Glutamatergic neuron (in vitro differentiated cells): ENCODE measurements at regions not wholly inside any gene's neighbourhood (a gene's known extent, or its start where the extent isn't known, plus 50 kb on each side); places are given as distances from the start of the nearest gene placed in this dataset.

Source experiments
- DNase-seq: peaks from one replicate; pipeline ENCODE4 v3.0.0; 2022
- H3K27ac Mint-ChIP-seq: one replicate; pipeline ENCODE4 v1.8.0; 2020; ENCODE audit warnings: mild to moderate bottlenecking, mixed read lengths, inconsistent platforms; ENCODE audit not compliant: unreplicated experiment
- H3K27me3 Mint-ChIP-seq: one replicate; pipeline ENCODE4 v1.8.0; 2020; ENCODE audit warnings: mild to moderate bottlenecking, moderate library complexity, mixed read lengths, inconsistent platforms; ENCODE audit not compliant: unreplicated experiment
- H3K36me3 Mint-ChIP-seq: one replicate; pipeline ENCODE4 v1.8.0; 2020; ENCODE audit warnings: mild to moderate bottlenecking, mixed read lengths, inconsistent platforms; ENCODE audit not compliant: unreplicated experiment
- H3K4me1 Mint-ChIP-seq: one replicate; pipeline ENCODE4 v1.8.0; 2020; ENCODE audit warnings: mild to moderate bottlenecking, low read depth, mixed read lengths, inconsistent platforms; ENCODE audit not compliant: unreplicated experiment
- H3K4me3 Mint-ChIP-seq: one replicate; pipeline ENCODE4 v1.8.0; 2020; ENCODE audit warnings: mild to moderate bottlenecking, mixed read lengths, inconsistent platforms; ENCODE audit not compliant: unreplicated experiment
- H3K9me3 Mint-ChIP-seq: one replicate; pipeline ENCODE4 v1.8.0; 2020; ENCODE audit warnings: mild to moderate bottlenecking, moderate library complexity, mixed read lengths, inconsistent platforms; ENCODE audit not compliant: unreplicated experiment
- TF ChIP-seq, protein P1 (sequence below): fragments of 200-600 bp; sonication (generic); IDR thresholded peaks from one replicate; pipeline ENCODE4 v1.5.0; 2021; ENCODE audit not compliant: partially characterized antibody, unreplicated experiment

DNA sequence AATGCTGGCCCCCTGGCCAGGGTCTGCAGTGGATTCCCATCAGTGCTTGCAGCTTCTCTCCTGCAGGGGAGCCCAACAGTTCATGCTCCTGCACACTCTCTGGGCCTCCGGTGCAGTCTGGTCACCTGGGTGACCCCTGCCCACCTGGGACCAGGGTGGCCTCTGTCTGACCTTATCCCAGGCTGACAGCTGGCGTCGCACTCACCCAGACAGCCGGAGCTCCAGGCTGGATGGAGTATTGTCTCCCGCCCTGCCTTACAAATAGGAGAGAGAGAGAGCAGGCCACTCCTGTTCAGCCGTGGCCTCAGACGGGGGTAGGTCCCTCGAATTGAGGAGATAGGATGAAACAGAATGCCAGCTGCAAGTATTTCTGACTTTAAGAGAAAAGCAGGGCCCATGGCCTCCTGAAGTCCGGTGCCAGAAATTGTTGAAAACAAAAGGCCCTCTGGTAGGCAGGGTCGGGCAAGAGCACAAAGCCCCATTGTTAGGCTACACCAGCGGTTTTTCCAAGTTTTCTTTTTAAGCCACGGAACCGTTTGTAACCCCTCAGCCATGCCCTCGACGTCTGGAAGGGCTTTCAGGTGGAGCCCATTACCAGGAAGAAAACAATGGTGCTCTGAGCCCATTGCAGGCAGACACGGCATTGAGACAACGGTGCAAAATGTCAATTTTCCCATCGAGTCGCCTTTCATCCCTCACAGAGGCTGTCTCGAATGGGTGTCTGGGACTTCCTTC lies 258.4 kb downstream of the BCL11A start:
- TF ChIP-seq, protein P1, sequence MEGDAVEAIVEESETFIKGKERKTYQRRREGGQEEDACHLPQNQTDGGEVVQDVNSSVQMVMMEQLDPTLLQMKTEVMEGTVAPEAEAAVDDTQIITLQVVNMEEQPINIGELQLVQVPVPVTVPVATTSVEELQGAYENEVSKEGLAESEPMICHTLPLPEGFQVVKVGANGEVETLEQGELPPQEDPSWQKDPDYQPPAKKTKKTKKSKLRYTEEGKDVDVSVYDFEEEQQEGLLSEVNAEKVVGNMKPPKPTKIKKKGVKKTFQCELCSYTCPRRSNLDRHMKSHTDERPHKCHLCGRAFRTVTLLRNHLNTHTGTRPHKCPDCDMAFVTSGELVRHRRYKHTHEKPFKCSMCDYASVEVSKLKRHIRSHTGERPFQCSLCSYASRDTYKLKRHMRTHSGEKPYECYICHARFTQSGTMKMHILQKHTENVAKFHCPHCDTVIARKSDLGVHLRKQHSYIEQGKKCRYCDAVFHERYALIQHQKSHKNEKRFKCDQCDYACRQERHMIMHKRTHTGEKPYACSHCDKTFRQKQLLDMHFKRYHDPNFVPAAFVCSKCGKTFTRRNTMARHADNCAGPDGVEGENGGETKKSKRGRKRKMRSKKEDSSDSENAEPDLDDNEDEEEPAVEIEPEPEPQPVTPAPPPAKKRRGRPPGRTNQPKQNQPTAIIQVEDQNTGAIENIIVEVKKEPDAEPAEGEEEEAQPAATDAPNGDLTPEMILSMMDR, result no peak
- H3K4me3 Mint-ChIP-seq, result no peak overlapping the region
- no peak overlapping the region for H3K27ac Mint-ChIP-seq
- no peaks in the 10 kb centered on the region for H3K36me3 Mint-ChIP-seq
- H3K4me1 Mint-ChIP-seq, result peaks cover 2% of the 10 kb centered on the region
- peaks cover 2% of the 10 kb centered on the region for H3K9me3 Mint-ChIP-seq
- no peaks in the 10 kb centered on the region for H3K27me3 Mint-ChIP-seq
- peak; percentile 32 for DNase-seq

DNA sequence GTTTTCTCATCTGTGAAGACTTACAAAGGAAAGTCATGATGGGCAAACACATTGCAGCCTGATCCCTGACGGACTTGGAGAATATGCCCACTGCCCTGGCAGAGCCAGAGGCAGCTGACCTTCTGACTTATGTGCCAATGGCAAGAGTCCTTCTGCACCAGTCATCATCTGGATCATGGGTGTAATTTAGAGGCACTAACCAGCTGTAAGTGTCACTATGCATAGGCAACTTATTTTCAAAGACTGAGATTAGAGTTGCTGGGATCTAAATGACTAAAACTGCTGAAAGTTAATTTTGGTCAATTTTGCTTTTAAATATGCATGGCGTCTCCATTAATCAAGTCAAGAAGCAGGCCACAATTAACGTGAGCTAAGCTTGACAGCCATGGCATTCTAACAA lies 261.2 kb downstream of the BCL11A start:
- TF ChIP-seq, protein P1, result no peak
- H3K4me1 Mint-ChIP-seq, result peaks cover 2% of the 10 kb centered on the region
- H3K27me3 Mint-ChIP-seq, result no peaks in the 10 kb centered on the region
- H3K36me3 Mint-ChIP-seq, result no peaks in the 10 kb centered on the region
- H3K4me3 Mint-ChIP-seq, result no peak overlapping the region
- H3K9me3 Mint-ChIP-seq, result peaks cover 2% of the 10 kb centered on the region
- H3K27ac Mint-ChIP-seq, result no peak overlapping the region
- DNase-seq, result no peak

DNA sequence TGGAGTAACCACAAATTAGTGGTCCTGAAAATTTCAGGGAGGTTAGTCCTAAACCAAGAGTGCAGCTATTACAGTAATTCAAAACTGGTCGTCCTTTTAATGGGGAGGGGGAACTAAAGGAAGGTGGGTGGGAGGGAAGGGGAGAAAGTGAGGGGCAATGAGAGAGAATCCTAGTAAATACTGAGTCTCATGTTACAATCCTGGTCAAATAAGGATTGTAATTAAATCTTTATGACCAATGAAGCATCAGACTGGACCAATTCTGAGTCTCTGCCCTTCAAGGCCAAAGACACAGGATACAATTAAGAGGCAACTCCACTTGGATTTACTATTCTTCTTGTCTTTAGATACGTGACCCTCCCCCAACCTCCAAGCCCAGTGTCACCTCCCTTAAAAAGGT lies 262.9 kb downstream of the BCL11A start:
- Mint-ChIP-seq H3K27me3 (no peaks in the 10 kb centered on the region), H3K36me3 (no peaks in the 10 kb centered on the region), H3K4me1 (peaks cover under 1% of the 10 kb centered on the region), H3K27ac (no peak overlapping the region), H3K9me3 (peaks cover 4% of the 10 kb centered on the region), H3K4me3 (no peak overlapping the region)
- TF ChIP-seq, protein P1, result no peak
- DNase-seq, result no peak

DNA sequence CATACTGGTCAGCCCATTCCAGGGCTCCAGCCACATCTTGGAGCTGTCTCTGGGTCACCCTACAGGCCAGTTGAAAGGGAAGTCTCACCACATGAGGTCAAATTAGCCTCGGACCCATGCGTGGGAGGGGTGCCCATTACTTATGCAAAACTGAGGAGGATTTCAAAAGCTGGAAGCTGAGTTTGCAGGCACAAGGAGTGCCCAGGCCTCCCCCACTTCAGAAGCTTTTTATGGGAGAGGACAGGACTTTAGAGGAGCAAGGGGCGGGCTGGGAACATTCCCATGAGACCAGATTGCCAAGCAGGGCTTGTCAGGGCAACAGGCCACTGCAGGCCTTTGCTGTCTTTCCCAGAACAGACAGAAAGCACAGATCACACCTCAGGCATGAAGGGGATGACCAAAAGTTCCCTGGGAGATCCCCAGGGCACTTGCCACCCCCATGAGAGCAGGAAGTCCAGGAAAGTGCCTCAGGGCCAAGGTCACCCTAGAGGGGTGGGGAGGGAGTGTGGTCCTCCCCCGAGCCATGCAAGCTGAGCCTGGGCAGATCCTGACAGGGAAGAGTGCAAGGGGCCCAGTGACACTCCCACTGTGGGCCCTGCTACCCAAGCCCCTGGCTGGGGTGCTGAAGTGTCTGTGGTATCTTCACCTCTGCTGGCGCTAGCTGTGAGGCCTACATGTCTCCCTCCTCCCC lies 267.7 kb downstream of the BCL11A start:
- no peak overlapping the region for H3K4me3 Mint-ChIP-seq
- no peaks in the 10 kb centered on the region for H3K27me3 Mint-ChIP-seq
- H3K4me1 Mint-ChIP-seq, result no peaks in the 10 kb centered on the region
- no peak for DNase-seq
- no peaks in the 10 kb centered on the region for H3K36me3 Mint-ChIP-seq
- peaks cover 1% of the 10 kb centered on the region for H3K9me3 Mint-ChIP-seq
- no peak overlapping the region for H3K27ac Mint-ChIP-seq
- TF ChIP-seq, protein P1, result no peak

DNA sequence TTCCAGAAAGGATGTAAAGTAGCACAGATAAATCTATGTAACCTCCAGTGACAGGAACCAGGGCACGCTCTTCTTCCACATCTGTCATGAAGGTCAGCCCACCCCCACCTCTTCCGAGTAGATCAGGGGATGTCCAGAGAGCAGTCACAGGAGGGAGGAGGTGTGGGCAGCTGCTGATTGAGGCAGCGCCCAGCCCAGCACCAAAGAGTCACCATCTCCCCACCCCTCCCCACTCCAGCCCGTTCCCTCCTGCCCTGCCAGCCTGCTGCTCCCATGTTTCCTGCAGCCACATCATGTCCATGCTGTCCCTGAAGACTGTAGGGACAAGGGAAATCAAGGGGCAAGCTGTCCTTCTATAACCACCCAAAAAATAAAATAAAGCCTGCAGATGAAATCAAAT lies 269.8 kb downstream of the BCL11A start:
- no peaks in the 10 kb centered on the region for H3K4me1 Mint-ChIP-seq
- H3K9me3 Mint-ChIP-seq, result peaks cover 1% of the 10 kb centered on the region
- no peak overlapping the region for H3K4me3 Mint-ChIP-seq
- DNase-seq, result no peak
- TF ChIP-seq, protein P1, result no peak
- H3K27ac Mint-ChIP-seq, result no peak overlapping the region
- H3K27me3 Mint-ChIP-seq, result no peaks in the 10 kb centered on the region
- H3K36me3 Mint-ChIP-seq, result no peaks in the 10 kb centered on the region
